Keratinocyte (primary cell): ENCODE measurements at regions not wholly inside any gene's neighbourhood (a gene's known extent, or its start where the extent isn't known, plus 50 kb on each side); places are given as distances from the start of the nearest gene placed in this dataset.

Source experiments
- CTCF ChIP-seq, 3 experiments: IDR thresholded peaks in 1 of 3; conservative IDR thresholded peaks in 1 of 3; optimal IDR thresholded peaks in 1 of 3; 2 replicates in 2 of 3; 3 replicates in 1 of 3; pipeline versions ENCODE3 to v1.5.1; 2011; ENCODE audit warnings: low read length in 3 of 3, mild to moderate bottlenecking in 3 of 3, moderate library complexity in 2 of 3, control low read depth in 1 of 3, inconsistent platforms in 1 of 3; ENCODE audit not compliant: insufficient read depth in 2 of 3; ENCODE audit errors: extremely low read depth in 1 of 3
- EZH2 ChIP-seq: IDR thresholded peaks from one replicate; pipeline ENCODE4 v1.6.1; 2012; ENCODE audit warnings: inconsistent platforms, mild to moderate bottlenecking, low read length, moderate library complexity

GRCh38 chr5:141762316-141762715 lies 80.3 kb upstream of the ARAP3 start:
- TF ChIP-seq CTCF (optimal IDR thresholded peaks at IDR 0.05 in 1 of 3, IDR thresholded peaks at IDR 0.05 in 1 of 3, conservative IDR thresholded peaks at IDR 0.05 in 1 of 3; ENCODE audit: extremely low read depth in 1 of 3, insufficient read depth in 2 of 3, low read length in 3 of 3) (no peak), EZH2 (no peak)
